Omental fat pad (tissue), 3 donors: ENCODE measurements at regions not wholly inside any gene's neighbourhood (a gene's known extent, or its start where the extent isn't known, plus 50 kb on each side); places are given as distances from the start of the nearest gene placed in this dataset.

Experiments
- ATAC-seq: fragments of 150-250 bp; one replicate; pipeline ENCODE4 v1.9.1; 2016; ENCODE audit warnings: mild to moderate bottlenecking, moderate library complexity; ENCODE audit not compliant: low FRiP score
- DNase-seq: peaks from one replicate; pipeline ENCODE4 v3.0.0-alpha.2; 2019; ENCODE audit warnings: low spot score
- TF ChIP-seq, protein P1 (sequence below), 3 donors: fragments of 450-650 bp; IDR thresholded peaks; one replicate each; pipeline ENCODE4 v1.5.1; 2016 to 2017; ENCODE audit warnings: antibody characterized with exemption in 3 of 3, mild to moderate bottlenecking in 3 of 3, moderate library complexity in 2 of 3

GRCh38 chrX:104330966-104331365 lies 76.2 kb upstream of the ESX1 start:
- ATAC-seq: no peak
- DNase-seq: no peak

GRCh38 chrX:104329731-104330130 lies 75.0 kb upstream of the ESX1 start:
- DNase-seq: no peak
- no peak for ATAC-seq
- TF ChIP-seq, protein P1, sequence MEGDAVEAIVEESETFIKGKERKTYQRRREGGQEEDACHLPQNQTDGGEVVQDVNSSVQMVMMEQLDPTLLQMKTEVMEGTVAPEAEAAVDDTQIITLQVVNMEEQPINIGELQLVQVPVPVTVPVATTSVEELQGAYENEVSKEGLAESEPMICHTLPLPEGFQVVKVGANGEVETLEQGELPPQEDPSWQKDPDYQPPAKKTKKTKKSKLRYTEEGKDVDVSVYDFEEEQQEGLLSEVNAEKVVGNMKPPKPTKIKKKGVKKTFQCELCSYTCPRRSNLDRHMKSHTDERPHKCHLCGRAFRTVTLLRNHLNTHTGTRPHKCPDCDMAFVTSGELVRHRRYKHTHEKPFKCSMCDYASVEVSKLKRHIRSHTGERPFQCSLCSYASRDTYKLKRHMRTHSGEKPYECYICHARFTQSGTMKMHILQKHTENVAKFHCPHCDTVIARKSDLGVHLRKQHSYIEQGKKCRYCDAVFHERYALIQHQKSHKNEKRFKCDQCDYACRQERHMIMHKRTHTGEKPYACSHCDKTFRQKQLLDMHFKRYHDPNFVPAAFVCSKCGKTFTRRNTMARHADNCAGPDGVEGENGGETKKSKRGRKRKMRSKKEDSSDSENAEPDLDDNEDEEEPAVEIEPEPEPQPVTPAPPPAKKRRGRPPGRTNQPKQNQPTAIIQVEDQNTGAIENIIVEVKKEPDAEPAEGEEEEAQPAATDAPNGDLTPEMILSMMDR (IDR thresholded peaks at IDR 0.05): no peak

More at GRCh38 chrX:104330966-104331365, 76.2 kb upstream of the ESX1 start:
- TF ChIP-seq, protein P1 (IDR thresholded peaks at IDR 0.05): no peak

DNA sequence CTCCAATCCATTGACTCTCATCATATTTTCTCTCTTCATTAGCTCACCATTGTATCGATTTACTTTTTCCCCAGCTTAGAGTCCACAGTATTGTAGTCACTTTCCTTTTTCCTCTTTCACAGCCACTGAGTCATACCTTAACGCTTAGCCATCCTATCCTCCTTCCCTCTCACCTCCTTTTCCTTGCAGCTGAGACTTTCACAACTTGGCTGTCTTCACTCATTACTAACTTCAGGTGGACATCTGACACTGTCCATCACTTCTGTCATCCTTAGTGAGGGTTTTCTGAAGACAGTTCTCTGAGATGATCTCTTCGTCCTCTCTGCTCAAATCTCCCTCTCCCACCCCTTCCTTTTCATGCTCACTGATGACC lies 70.5 kb upstream of the ESX1 start:
- TF ChIP-seq, protein P1 (IDR thresholded peaks at IDR 0.05): no peak
- DNase-seq (no peak), ATAC-seq (no peak)

DNA sequence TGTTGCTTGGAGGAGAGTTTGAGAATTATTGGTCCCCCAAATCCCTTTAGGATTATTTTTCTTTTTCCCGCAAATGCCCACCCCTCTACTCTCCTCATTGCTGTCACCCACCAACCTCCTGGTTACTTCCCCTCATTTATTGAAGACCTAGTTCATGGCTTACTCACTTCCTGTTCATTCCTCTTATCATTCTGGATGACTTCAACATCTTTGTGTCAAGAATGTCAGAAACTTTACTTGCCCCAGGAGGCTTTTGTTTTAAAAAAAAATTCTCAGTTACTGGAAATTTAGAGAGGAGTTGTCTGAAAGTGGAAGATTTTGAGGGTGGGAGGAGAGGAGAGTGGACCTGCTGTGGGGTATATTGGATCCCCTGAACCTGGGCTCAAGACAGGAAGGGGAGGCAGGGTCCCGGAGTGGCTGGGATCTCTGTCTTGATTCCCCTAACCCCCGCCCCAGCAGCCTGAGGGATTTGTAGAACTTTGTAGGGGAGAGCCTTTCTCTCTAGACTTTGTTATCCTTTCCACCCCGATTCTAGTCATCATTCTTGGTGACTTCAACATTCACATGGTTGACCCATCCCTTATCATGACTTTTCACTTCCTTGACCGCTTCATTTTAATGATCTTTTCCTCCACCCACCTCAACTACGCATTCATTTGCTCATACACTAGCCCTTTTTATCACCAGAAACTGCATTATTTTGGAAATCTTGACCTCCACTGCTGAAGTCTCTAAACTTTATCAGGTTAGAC lies 69.9 kb upstream of the ESX1 start:
- DNase-seq (no peak), ATAC-seq (no peak)
- TF ChIP-seq, protein P1 (IDR thresholded peaks at IDR 0.05): no peak

DNA sequence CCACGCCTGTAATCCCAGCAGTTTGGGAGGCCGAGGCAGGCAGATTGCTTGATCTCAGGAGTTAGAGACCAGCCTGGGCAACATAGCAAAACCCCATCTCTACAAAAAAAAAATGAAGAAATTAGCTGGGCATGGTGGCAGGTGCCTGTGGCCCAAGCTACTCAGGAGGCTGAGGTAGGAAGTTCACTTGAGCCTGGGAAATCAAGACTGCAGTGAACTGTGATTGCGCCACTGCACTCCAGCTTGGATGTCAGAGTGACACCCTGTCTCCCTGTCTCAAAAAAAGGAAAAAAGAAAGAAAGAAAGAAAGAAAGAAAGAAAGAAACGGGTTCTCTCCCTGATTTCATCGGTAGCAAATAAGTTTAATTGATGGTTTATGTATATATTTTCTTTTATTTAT lies 64.6 kb upstream of the ESX1 start:
- DNase-seq (no peak), ATAC-seq (no peak)
- TF ChIP-seq, protein P1 (IDR thresholded peaks at IDR 0.05): no peak

DNA sequence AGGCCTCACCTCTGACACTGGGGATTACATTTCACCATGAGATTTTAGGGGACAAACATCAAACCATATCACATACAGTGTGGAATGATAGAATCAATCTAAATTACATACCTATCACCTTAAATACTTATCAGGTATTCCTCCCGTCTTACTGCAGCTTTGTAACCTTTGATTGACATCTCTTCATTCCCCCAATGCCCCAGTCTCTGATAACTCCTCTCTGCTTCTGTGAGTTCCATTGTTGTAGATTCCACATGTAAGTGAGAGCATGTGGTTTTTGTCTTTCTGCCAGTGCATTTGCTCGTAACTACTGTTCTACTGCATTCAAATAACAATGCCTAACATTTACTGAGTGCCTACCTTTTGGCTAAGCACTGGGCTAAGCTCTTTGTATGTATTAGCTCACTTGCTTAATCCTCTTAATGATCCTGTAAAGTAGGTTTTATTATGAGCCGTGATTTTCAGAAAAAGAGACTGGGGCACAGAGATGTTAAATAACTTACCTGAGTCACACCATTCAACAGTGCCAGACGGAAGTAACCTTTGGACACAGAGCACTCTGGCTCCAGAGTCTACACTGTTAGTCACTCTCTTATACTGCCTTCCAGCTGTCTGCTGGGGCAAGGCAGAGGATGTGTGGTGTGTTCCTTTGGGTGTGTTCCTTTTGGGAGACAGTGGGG lies 63.7 kb upstream of the ESX1 start:
- ATAC-seq (no peak), DNase-seq (no peak)
- TF ChIP-seq, protein P1 (IDR thresholded peaks at IDR 0.05): no peak

DNA sequence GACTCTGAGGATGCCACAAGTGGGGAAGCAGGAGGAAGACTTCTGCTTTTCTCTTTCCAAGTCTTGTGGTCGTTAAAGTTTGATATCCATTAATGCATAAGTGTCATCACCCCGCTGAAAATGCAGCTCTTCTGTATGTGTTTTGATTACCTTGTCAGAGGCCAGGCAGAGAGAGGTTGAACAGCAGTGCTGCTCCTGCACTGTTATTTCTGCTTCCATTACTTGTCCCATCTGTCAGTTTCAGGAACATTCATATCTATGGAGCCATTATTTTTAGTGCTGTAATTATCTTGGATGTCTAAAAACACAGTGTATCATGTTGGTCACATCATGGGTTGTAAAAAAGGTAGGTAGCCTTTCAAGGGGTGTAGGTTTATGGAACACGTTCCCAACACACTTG lies 62.0 kb upstream of the ESX1 start:
- ATAC-seq: no peak
- TF ChIP-seq, protein P1 (IDR thresholded peaks at IDR 0.05): no peak
- DNase-seq: no peak
